Endothelial cell (in vitro differentiated cells): ENCODE measurements at regions not wholly inside any gene's neighbourhood (a gene's known extent, or its start where the extent isn't known, plus 50 kb on each side); places are given as distances from the start of the nearest gene placed in this dataset.

Source experiments
- DNase-seq: peaks from one replicate; pipeline ENCODE4 v3.0.0; 2021; ENCODE audit warnings: low spot score
- H3K27ac Mint-ChIP-seq: one replicate; pipeline ENCODE4 v1.8.0; 2021; ENCODE audit warnings: mixed read lengths, inconsistent platforms; ENCODE audit not compliant: unreplicated experiment
- H3K27me3 Mint-ChIP-seq: one replicate; pipeline ENCODE4 v1.8.0; 2021; ENCODE audit warnings: mild to moderate bottlenecking, moderate library complexity, mixed read lengths, inconsistent platforms; ENCODE audit not compliant: unreplicated experiment
- H3K36me3 Mint-ChIP-seq: one replicate; pipeline ENCODE4 v1.8.0; 2021; ENCODE audit warnings: mild to moderate bottlenecking, low read depth, mixed read lengths, inconsistent platforms; ENCODE audit not compliant: unreplicated experiment
- H3K4me1 Mint-ChIP-seq: one replicate; pipeline ENCODE4 v1.8.0; 2021; ENCODE audit warnings: mild to moderate bottlenecking, mixed read lengths, inconsistent platforms; ENCODE audit not compliant: unreplicated experiment
- H3K4me3 Mint-ChIP-seq: one replicate; pipeline ENCODE4 v1.8.0; 2021; ENCODE audit warnings: mild to moderate bottlenecking, mixed read lengths, inconsistent platforms; ENCODE audit not compliant: unreplicated experiment
- H3K9me3 Mint-ChIP-seq: one replicate; pipeline ENCODE4 v1.8.0; 2021; ENCODE audit warnings: mixed read lengths, inconsistent platforms; ENCODE audit not compliant: unreplicated experiment
- TF ChIP-seq, protein P1 (sequence below): fragments of 200-600 bp; sonication (generic); IDR thresholded peaks from one replicate; pipeline ENCODE4 v1.5.0; 2021; ENCODE audit warnings: antibody characterized with exemption; ENCODE audit not compliant: unreplicated experiment

DNA sequence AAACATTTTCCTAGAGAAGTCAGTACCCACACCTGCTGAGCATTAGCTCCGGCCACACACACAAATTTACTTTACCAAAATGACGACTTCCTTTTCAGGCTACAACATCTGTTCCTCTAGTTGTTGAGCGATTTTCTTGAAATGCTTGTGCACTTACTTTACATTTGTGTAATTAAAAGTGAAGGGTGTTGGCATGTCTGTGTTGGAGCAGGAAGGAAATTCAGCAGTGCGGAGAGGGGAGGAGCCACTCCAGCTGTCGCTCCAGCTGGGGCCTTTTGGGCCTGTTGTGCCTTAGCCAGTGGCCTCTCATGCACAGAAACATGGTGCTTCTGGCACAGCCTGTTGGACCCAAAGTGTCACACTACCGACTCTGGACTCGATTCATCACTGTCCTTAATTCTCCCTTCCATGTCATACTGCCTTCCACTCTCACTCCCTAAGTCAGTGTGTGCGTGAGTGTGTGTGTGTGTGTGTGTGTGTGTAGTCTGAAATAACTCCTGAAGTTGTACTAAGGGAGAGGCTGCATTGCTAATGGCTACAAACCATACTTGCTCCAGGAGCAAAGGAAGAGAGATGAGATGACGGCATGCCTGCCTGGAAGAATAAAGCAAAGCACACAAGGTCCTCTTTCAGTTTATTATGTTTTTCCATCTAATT lies 191.8 kb upstream of the ARG1 start:
- TF ChIP-seq, protein P1, sequence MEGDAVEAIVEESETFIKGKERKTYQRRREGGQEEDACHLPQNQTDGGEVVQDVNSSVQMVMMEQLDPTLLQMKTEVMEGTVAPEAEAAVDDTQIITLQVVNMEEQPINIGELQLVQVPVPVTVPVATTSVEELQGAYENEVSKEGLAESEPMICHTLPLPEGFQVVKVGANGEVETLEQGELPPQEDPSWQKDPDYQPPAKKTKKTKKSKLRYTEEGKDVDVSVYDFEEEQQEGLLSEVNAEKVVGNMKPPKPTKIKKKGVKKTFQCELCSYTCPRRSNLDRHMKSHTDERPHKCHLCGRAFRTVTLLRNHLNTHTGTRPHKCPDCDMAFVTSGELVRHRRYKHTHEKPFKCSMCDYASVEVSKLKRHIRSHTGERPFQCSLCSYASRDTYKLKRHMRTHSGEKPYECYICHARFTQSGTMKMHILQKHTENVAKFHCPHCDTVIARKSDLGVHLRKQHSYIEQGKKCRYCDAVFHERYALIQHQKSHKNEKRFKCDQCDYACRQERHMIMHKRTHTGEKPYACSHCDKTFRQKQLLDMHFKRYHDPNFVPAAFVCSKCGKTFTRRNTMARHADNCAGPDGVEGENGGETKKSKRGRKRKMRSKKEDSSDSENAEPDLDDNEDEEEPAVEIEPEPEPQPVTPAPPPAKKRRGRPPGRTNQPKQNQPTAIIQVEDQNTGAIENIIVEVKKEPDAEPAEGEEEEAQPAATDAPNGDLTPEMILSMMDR: no peak
- H3K36me3 Mint-ChIP-seq: peaks cover 4% of the 10 kb centered on the region
- DNase-seq: no peak
- H3K27me3 Mint-ChIP-seq: peaks cover 4% of the 10 kb centered on the region
- no peak overlapping the region for H3K4me3 Mint-ChIP-seq
- no peak overlapping the region for H3K27ac Mint-ChIP-seq
- no peaks in the 10 kb centered on the region for H3K9me3 Mint-ChIP-seq
- H3K4me1 Mint-ChIP-seq: peaks cover 3% of the 10 kb centered on the region

- Mint-ChIP-seq H3K27ac (no peak overlapping the region), H3K4me3 (no peak overlapping the region), H3K9me3 (no peaks in the 10 kb centered on the region), H3K36me3 (peaks cover 4% of the 10 kb centered on the region), H3K27me3 (peaks cover 4% of the 10 kb centered on the region), H3K4me1 (peaks cover 4% of the 10 kb centered on the region)
- no peak for DNase-seq
- TF ChIP-seq, protein P1: no peak
Observed at GRCh38 chr6:131381709-131382093, 191.3 kb upstream of the ARG1 start.

GRCh38 chr6:131382631-131383030 lies 190.4 kb upstream of the ARG1 start:
- Mint-ChIP-seq H3K4me3 (no peak overlapping the region), H3K27me3 (peaks cover 6% of the 10 kb centered on the region), H3K4me1 (peaks cover 12% of the 10 kb centered on the region), H3K9me3 (no peaks in the 10 kb centered on the region), H3K27ac (no peak overlapping the region), H3K36me3 (peaks cover 4% of the 10 kb centered on the region)
- TF ChIP-seq, protein P1: no peak
- no peak for DNase-seq

GRCh38 chr6:131383421-131384411 lies 189.3 kb upstream of the ARG1 start:
- DNase-seq: no peak
- Mint-ChIP-seq H3K36me3 (peaks cover 4% of the 10 kb centered on the region), H3K27me3 (peaks cover 6% of the 10 kb centered on the region), H3K4me3 (no peak overlapping the region), H3K4me1 (peaks cover 17% of the 10 kb centered on the region), H3K9me3 (no peaks in the 10 kb centered on the region), H3K27ac (no peak overlapping the region)
- TF ChIP-seq, protein P1: no peak
